Suprapubic skin (tissue), 3 donors: ENCODE measurements at regions not wholly inside any gene's neighbourhood (a gene's known extent, or its start where the extent isn't known, plus 50 kb on each side); places are given as distances from the start of the nearest gene placed in this dataset.

Source experiments
- CTCF ChIP-seq, 2 donors: fragments of 200-600 bp in 1 of 2; fragments of 450-650 bp in 1 of 2; sonication (generic) in 1 of 2; IDR thresholded peaks; one replicate each; pipeline ENCODE4 v1.5.1; 2016 to 2019; ENCODE audit warnings: antibody characterized with exemption in 2 of 2, mild to moderate bottlenecking in 1 of 2, moderate library complexity in 1 of 2
- EP300 ChIP-seq: sonication (generic); formaldehyde crosslinking; IDR thresholded peaks from one replicate; pipeline ENCODE4 v1.6.1; 2017; ENCODE audit warnings: antibody characterized with exemption
- POLR2A ChIP-seq, 2 donors: fragments of 450-650 bp; IDR thresholded peaks; one replicate each; pipeline ENCODE4 v1.6.1; 2017; ENCODE audit warnings: antibody characterized with exemption in 2 of 2, mild to moderate bottlenecking in 2 of 2, moderate library complexity in 2 of 2

- TF ChIP-seq CTCF (IDR thresholded peaks at IDR 0.05) (no peak), EP300 (no peak), POLR2A (IDR thresholded peaks at IDR 0.05) (no peak)
These were observed 137.8 kb downstream of the CEBPB start for GRCh38 chr20:50328222-50328979.
